Kidney (tissue), 13 donors: ENCODE measurements at regions not wholly inside any gene's neighbourhood (a gene's known extent, or its start where the extent isn't known, plus 50 kb on each side); places are given as distances from the start of the nearest gene placed in this dataset.

Source experiments
- DNase-seq, 5 donors: peaks; one replicate each; pipeline ENCODE4 v3.0.0-alpha.2; 2013 to 2020
- FAIRE-seq: peaks from 2 replicates; lab custom pipeline; 2012; peaks lifted over from hg19 to GRCh38; lab: Jason Lieb, UNC
- H3K27ac ChIP-seq, 2 donors: one replicate each; pipeline ENCODE4 v1.7.0; 2013; ENCODE audit warnings: low read depth in 2 of 2, low read length in 2 of 2, inconsistent platforms in 1 of 2
- H3K27me3 ChIP-seq: one replicate; pipeline ENCODE4 v1.7.1; 2013; ENCODE audit warnings: low read length, inconsistent platforms; ENCODE audit not compliant: control insufficient read depth, insufficient read depth
- H3K36me3 ChIP-seq, 3 donors: one replicate each; pipeline versions ENCODE4 v1.7.0 to v1.7.1; 2013; ENCODE audit warnings: low read length in 3 of 3, control low read depth in 1 of 3, inconsistent platforms in 1 of 3; ENCODE audit not compliant: insufficient read depth in 3 of 3, control insufficient read depth in 2 of 3
- H3K4me1 ChIP-seq, 3 donors: one replicate each; pipeline versions ENCODE4 v1.7.0 to v1.7.1; 2013; ENCODE audit warnings: low read length in 3 of 3, inconsistent platforms in 1 of 3, low read depth in 1 of 3; ENCODE audit not compliant: control insufficient read depth in 2 of 3, insufficient read depth in 2 of 3
- H3K4me3 ChIP-seq, 3 donors: one replicate each; pipeline versions ENCODE4 v1.7.0 to v1.8.1; 2013; ENCODE audit warnings: low read length in 3 of 3, control low read depth in 1 of 3, inconsistent platforms in 1 of 3
- H3K9ac ChIP-seq, 3 donors: one replicate each; pipeline versions ENCODE4 v1.7.0 to v1.7.1; 2013; ENCODE audit warnings: low read length in 3 of 3, control low read depth in 1 of 3, inconsistent platforms in 1 of 3
- H3K9me3 ChIP-seq, 3 donors: one replicate each; pipeline versions ENCODE4 v1.7.0 to v1.7.1; 2013; ENCODE audit warnings: low read length in 3 of 3, control low read depth in 1 of 3, inconsistent platforms in 1 of 3; ENCODE audit not compliant: control insufficient read depth in 2 of 3, insufficient read depth in 1 of 3
- intact Hi-C: fragments of 100-400 bp; cut with DNase I; formaldehyde crosslinking; loops from one replicate; pipeline ENCODE4 v1.11.1; 2022
- TF ChIP-seq, protein P1 (sequence below): IDR thresholded peaks from 3 replicates; pipeline ENCODE4 v1.5.1; 2012; ENCODE audit warnings: mild to moderate bottlenecking, moderate library complexity, borderline replicate concordance; ENCODE audit not compliant: insufficient read depth; ENCODE audit errors: extremely low read depth
- donor health status: control.
- donor health status: control.
- donor health status: control.
- donor health status: control.
- donor health status: control.
- donor health status: DM: yes; HTN: yes; CAD: no.
- donor health status: Normal renal cell carcinoma (clear cell type).

- no peaks in the 10 kb centered on the region for H3K27me3 ChIP-seq
- intact Hi-C loops, result no loop called here
- peak in 2 of 5 donors; percentile 4 to 11 for DNase-seq
- no peaks in the 10 kb centered on the region for H3K9me3 ChIP-seq
- FAIRE-seq, result no peak
- no peaks in the 10 kb centered on the region for H3K36me3 ChIP-seq
- no peaks in the 10 kb centered on the region for H3K4me1 ChIP-seq
- H3K27ac ChIP-seq, result no peak overlapping the region
- no peak overlapping the region for H3K4me3 ChIP-seq
- TF ChIP-seq, protein P1, sequence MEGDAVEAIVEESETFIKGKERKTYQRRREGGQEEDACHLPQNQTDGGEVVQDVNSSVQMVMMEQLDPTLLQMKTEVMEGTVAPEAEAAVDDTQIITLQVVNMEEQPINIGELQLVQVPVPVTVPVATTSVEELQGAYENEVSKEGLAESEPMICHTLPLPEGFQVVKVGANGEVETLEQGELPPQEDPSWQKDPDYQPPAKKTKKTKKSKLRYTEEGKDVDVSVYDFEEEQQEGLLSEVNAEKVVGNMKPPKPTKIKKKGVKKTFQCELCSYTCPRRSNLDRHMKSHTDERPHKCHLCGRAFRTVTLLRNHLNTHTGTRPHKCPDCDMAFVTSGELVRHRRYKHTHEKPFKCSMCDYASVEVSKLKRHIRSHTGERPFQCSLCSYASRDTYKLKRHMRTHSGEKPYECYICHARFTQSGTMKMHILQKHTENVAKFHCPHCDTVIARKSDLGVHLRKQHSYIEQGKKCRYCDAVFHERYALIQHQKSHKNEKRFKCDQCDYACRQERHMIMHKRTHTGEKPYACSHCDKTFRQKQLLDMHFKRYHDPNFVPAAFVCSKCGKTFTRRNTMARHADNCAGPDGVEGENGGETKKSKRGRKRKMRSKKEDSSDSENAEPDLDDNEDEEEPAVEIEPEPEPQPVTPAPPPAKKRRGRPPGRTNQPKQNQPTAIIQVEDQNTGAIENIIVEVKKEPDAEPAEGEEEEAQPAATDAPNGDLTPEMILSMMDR, result no peak
- H3K9ac ChIP-seq, result no peak overlapping the region
Observed at GRCh38 chr15:26355472-26356074, 417.3 kb downstream of the GABRB3 start.

- DNase-seq (no peak), FAIRE-seq (no peak)
- Histone ChIP-seq H3K36me3 (no peaks in the 10 kb centered on the region), H3K9me3 (no peaks in the 10 kb centered on the region), H3K27me3 (no peaks in the 10 kb centered on the region), H3K9ac (no peak overlapping the region), H3K27ac (no peak overlapping the region), H3K4me3 (no peak overlapping the region), H3K4me1 (no peaks in the 10 kb centered on the region)
- TF ChIP-seq, protein P1, result no peak
- intact Hi-C loops, result no loop called here
Observed at GRCh38 chr15:26352909-26353308, 420.0 kb downstream of the GABRB3 start.

- TF ChIP-seq, protein P1, result no peak
- Histone ChIP-seq H3K9me3 (no peaks in the 10 kb centered on the region), H3K9ac (no peak overlapping the region), H3K27ac (no peak overlapping the region), H3K36me3 (no peaks in the 10 kb centered on the region), H3K4me1 (no peaks in the 10 kb centered on the region), H3K27me3 (no peaks in the 10 kb centered on the region), H3K4me3 (no peak overlapping the region)
- DNase-seq, result no peak
- intact Hi-C loops, result no loop called here
- FAIRE-seq, result no peak
Observed at GRCh38 chr15:26352406-26352805, 420.5 kb downstream of the GABRB3 start.

- Histone ChIP-seq H3K9ac (no peak overlapping the region), H3K36me3 (no peaks in the 10 kb centered on the region), H3K4me1 (no peaks in the 10 kb centered on the region), H3K9me3 (no peaks in the 10 kb centered on the region), H3K27me3 (no peaks in the 10 kb centered on the region), H3K4me3 (no peak overlapping the region), H3K27ac (no peak overlapping the region)
- no peak for FAIRE-seq
- intact Hi-C loops, result no loop called here
- DNase-seq, result no peak
- TF ChIP-seq, protein P1, result no peak
Observed at GRCh38 chr15:26325495-26325894, 447.4 kb downstream of the GABRB3 start.
